Smooth muscle cell (in vitro differentiated cells): ENCODE measurements at regions not wholly inside any gene's neighbourhood (a gene's known extent, or its start where the extent isn't known, plus 50 kb on each side); places are given as distances from the start of the nearest gene placed in this dataset.
"Not testable (repeated sequence)": the region's sequence is repeated elsewhere in the genome, so short reads cannot be mapped to it uniquely, and the experiment has no call there.

Experiments used
- DNase-seq: peaks from one replicate; lab custom pipeline; 2025; ENCODE audit not compliant: unreplicated experiment; lab: John Stamatoyannopoulos, UW
- H2AFZ ChIP-seq: fragments of 200-600 bp; sonication (generic); 2 replicates; pipeline ENCODE4 v1.6.0; 2016; ENCODE audit warnings: antibody characterized with exemption, low read depth, mild to moderate bottlenecking
- H3F3A ChIP-seq: fragments of 200-600 bp; sonication (generic); 2 replicates; pipeline ENCODE4 v1.6.0; 2017; ENCODE audit warnings: antibody characterized with exemption, low read depth
- H3K27ac ChIP-seq: fragments of 200-600 bp; sonication (generic); 2 replicates; pipeline ENCODE4 v1.5.1; 2016; ENCODE audit warnings: low read depth, mild to moderate bottlenecking
- H3K27me3 ChIP-seq: fragments of 200-600 bp; sonication (generic); 2 replicates; pipeline ENCODE4 v1.6.1; 2016; ENCODE audit warnings: low read depth, mild to moderate bottlenecking
- H3K36me3 ChIP-seq: fragments of 200-600 bp; sonication (generic); 2 replicates; pipeline ENCODE4 v1.5.1; 2016; ENCODE audit warnings: low read depth
- H3K4me1 ChIP-seq: fragments of 200-600 bp; sonication (generic); 2 replicates; pipeline ENCODE4 v1.5.1; 2016; ENCODE audit warnings: low read depth
- H3K4me2 ChIP-seq: fragments of 200-600 bp; sonication (generic); 2 replicates; pipeline ENCODE4 v1.6.0; 2016; ENCODE audit warnings: mild to moderate bottlenecking
- H3K4me3 ChIP-seq: fragments of 200-600 bp; sonication (generic); 2 replicates; pipeline ENCODE4 v1.5.1; 2016; ENCODE audit warnings: mild to moderate bottlenecking
- H3K79me2 ChIP-seq: fragments of 200-600 bp; sonication (generic); 2 replicates; pipeline ENCODE4 v1.6.0; 2016; ENCODE audit warnings: low read depth, mild to moderate bottlenecking
- H3K9ac ChIP-seq: fragments of 200-600 bp; sonication (generic); 2 replicates; pipeline ENCODE4 v1.6.0; 2016; ENCODE audit warnings: low read depth
- H3K9me3 ChIP-seq: fragments of 200-600 bp; sonication (generic); replicated peaks from 2 replicates; pipeline ENCODE4 v1.5.1; 2016; ENCODE audit warnings: low read depth
- H4K20me1 ChIP-seq: fragments of 200-600 bp; sonication (generic); 2 replicates; pipeline ENCODE4 v1.6.0; 2016; ENCODE audit warnings: low read depth
- WGBS: methylation state at CpG from one replicate; pipeline ENCODE4 v1.1.7; 2016; ENCODE audit warnings: low lambda C conversion rate; 5-methylcytosine and 5-hydroxymethylcytosine counted together
- TF ChIP-seq, protein P1 (sequence below): fragments of 200-600 bp; sonication (generic); IDR thresholded peaks from 2 replicates; pipeline ENCODE4 v1.5.1; 2017; ENCODE audit warnings: borderline replicate concordance, mild to moderate bottlenecking, antibody characterized with exemption; ENCODE audit not compliant: insufficient read depth, poor library complexity, severe bottlenecking

GRCh38 chr1:157356601-157357000, 195.7 kb downstream of the FCRL5 start:
- H4K20me1 ChIP-seq = no peaks in the 10 kb centered on the region
- H3K36me3 ChIP-seq = no peaks in the 10 kb centered on the region
- no peak overlapping the region for H2AFZ ChIP-seq
- no peak overlapping the region for H3K4me3 ChIP-seq
- DNase-seq = no peak
- no peak overlapping the region for H3K27ac ChIP-seq
- no peaks in the 10 kb centered on the region for H3K4me1 ChIP-seq
- TF ChIP-seq, protein P1, sequence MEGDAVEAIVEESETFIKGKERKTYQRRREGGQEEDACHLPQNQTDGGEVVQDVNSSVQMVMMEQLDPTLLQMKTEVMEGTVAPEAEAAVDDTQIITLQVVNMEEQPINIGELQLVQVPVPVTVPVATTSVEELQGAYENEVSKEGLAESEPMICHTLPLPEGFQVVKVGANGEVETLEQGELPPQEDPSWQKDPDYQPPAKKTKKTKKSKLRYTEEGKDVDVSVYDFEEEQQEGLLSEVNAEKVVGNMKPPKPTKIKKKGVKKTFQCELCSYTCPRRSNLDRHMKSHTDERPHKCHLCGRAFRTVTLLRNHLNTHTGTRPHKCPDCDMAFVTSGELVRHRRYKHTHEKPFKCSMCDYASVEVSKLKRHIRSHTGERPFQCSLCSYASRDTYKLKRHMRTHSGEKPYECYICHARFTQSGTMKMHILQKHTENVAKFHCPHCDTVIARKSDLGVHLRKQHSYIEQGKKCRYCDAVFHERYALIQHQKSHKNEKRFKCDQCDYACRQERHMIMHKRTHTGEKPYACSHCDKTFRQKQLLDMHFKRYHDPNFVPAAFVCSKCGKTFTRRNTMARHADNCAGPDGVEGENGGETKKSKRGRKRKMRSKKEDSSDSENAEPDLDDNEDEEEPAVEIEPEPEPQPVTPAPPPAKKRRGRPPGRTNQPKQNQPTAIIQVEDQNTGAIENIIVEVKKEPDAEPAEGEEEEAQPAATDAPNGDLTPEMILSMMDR = no peak
- H3K9me3 ChIP-seq = no peaks in the 10 kb centered on the region
- no peaks in the 10 kb centered on the region for H3K79me2 ChIP-seq
- no peaks in the 10 kb centered on the region for H3F3A ChIP-seq
- H3K27me3 ChIP-seq = no peaks in the 10 kb centered on the region
- no peak overlapping the region for H3K4me2 ChIP-seq
- H3K9ac ChIP-seq = no peak overlapping the region
- 73% methylated on average over 3 of the region's 3 CpGs for WGBS

DNA sequence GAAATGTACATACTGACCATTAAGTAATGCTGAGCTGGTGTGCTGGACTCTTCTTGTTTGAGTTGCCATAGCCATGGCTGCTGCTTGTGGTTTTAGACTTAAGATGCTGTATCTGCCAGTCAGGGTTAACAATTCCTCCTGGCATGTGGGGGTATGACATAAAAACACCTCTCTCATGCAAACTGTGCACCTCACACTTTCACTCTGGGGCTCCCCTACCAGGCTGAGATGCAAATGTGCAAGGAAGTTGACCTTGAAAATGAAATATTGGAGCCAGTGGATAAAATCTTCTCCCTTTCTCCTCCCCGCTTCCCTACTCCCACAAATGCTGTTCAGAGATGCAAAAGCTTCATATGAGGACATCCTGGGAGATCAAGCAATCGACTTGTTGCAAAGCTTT, 198.8 kb downstream of the FCRL5 start:
- Histone ChIP-seq H3K36me3 (no peaks in the 10 kb centered on the region), H4K20me1 (no peaks in the 10 kb centered on the region), H3F3A (no peaks in the 10 kb centered on the region), H3K4me3 (no peak overlapping the region), H3K27me3 (no peaks in the 10 kb centered on the region), H3K9ac (no peak overlapping the region), H3K9me3 (no peaks in the 10 kb centered on the region), H3K4me2 (no peak overlapping the region), H2AFZ (no peak overlapping the region), H3K4me1 (no peaks in the 10 kb centered on the region), H3K79me2 (no peaks in the 10 kb centered on the region), H3K27ac (no peak overlapping the region)
- no peak for DNase-seq
- TF ChIP-seq, protein P1 = no peak
- WGBS = 93% methylated on average over 2 of the region's 2 CpGs

DNA sequence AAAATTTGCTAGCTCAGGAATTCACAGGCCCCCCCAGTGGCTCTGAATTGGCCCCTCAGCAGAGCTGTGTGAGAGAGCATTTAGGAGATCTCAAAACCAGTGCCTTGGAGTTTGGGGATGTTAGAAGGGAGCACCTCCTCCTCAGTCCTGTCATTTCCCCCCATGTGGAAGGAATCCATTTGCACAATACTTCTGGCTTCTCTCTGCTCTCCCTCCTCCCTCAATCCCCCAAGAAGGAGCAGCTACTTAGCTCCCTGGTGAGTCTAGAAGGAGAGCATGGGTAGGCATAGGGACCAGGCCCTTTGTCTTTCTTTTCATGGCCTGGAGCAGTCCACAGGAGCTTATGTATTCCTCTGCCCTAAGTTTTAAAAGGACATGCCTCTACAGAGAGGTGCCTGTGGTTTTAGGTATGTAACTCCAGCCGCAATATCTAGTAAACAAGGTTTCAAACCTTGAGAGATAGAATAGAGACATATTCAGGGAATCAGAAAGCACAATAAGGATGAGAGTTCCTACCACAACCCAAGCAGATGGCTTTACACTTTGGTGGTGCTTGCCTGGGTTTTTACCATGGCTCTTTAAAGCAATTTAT, 199.4 kb downstream of the FCRL5 start:
- Histone ChIP-seq H4K20me1 (no peaks in the 10 kb centered on the region), H3K9ac (no peak overlapping the region), H2AFZ (no peak overlapping the region), H3K4me2 (no peak overlapping the region), H3K79me2 (no peaks in the 10 kb centered on the region), H3F3A (no peaks in the 10 kb centered on the region), H3K4me1 (no peaks in the 10 kb centered on the region), H3K4me3 (no peak overlapping the region), H3K9me3 (no peaks in the 10 kb centered on the region), H3K36me3 (no peaks in the 10 kb centered on the region), H3K27ac (no peak overlapping the region), H3K27me3 (no peaks in the 10 kb centered on the region)
- TF ChIP-seq, protein P1 = no peak
- 74% methylated on average over 1 of the region's 1 CpG for WGBS
- no peak for DNase-seq

DNA sequence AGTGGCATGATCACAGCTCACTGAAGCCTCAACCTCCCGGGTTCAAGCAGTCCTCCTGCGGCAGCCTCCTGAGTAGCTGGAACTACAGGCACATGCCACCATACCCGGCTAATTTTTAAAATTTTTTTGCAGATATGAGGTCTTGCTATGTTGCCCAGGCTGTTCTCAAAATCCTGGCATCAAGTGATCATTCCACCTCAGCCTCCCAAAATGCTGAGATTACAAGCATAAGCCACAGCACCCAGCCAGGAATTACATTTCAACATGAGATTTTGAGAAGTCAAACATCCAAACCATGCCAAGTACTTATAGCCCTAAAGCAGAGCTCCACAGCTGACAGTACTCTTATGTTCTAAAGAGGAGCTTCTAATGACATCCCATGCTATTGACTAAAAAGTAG, 200.1 kb downstream of the FCRL5 start:
- no peaks in the 10 kb centered on the region for H3K4me1 ChIP-seq
- H3K9ac ChIP-seq = no peak overlapping the region
- TF ChIP-seq, protein P1 = no peak
- no peak overlapping the region for H3K4me3 ChIP-seq
- 79% methylated on average over 3 of the region's 3 CpGs for WGBS
- H3K27ac ChIP-seq = no peak overlapping the region
- H3K4me2 ChIP-seq = no peak overlapping the region
- H4K20me1 ChIP-seq = no peaks in the 10 kb centered on the region
- no peaks in the 10 kb centered on the region for H3K27me3 ChIP-seq
- no peaks in the 10 kb centered on the region for H3K36me3 ChIP-seq
- no peaks in the 10 kb centered on the region for H3K79me2 ChIP-seq
- no peaks in the 10 kb centered on the region for H3F3A ChIP-seq
- no peak for DNase-seq
- H3K9me3 ChIP-seq = no peaks in the 10 kb centered on the region
- no peak overlapping the region for H2AFZ ChIP-seq

GRCh38 chr1:157351800-157352199, 200.5 kb downstream of the FCRL5 start:
- H2AFZ ChIP-seq, H4K20me1 ChIP-seq, DNase-seq, H3K27ac ChIP-seq, H3K9me3 ChIP-seq, H3K4me3 ChIP-seq, H3K4me1 ChIP-seq, H3K9ac ChIP-seq, H3K79me2 ChIP-seq, H3F3A ChIP-seq, H3K4me2 ChIP-seq, H3K27me3 ChIP-seq, H3K36me3 ChIP-seq: not testable (repeated sequence)
- WGBS = 89% methylated on average over 2 of the region's 2 CpGs
